T-cell (primary cell): ENCODE measurements at regions not wholly inside any gene's neighbourhood (a gene's known extent, or its start where the extent isn't known, plus 50 kb on each side); places are given as distances from the start of the nearest gene placed in this dataset.

ENCODE experiments used
- ATAC-seq, 4 experiments: fragments of 200-7000 bp in 3 of 4; fragments of 150-1000 bp in 1 of 4; cut with Tn5 transposase; replicated peaks in 1 of 4; 1 replicate in 3 of 4; 2 replicates in 1 of 4; pipeline ENCODE4 v1.10.0; 2021; ENCODE audit warnings: moderate library complexity in 3 of 4, mild to moderate bottlenecking in 2 of 4, moderate number of reproducible peaks in 1 of 4
- CTCF ChIA-PET, 2 donors: fragments of 300-600 bp; sonication (Branson Sonifier 250); formaldehyde crosslinking; loops; one replicate each; lab custom pipeline; 2022; ENCODE audit warnings: antibody characterized with exemption in 2 of 2; lab: Charles Lee
- POLR2A ChIA-PET, 2 donors: fragments of 300-600 bp; sonication (Branson Sonifier 250); formaldehyde crosslinking; loops; one replicate each; lab custom pipeline; 2022; ENCODE audit warnings: antibody characterized with exemption in 2 of 2; lab: Charles Lee
- DNase-seq, 35 experiments: peaks; one replicate each; pipeline versions ENCODE4 v3.0.0 to v3.0.0-alpha.2; 2013 to 2023
- H3K27ac ChIP-seq: one replicate; pipeline ENCODE4 v1.5.1; 2013; ENCODE audit warnings: low read length
- H3K27me3 ChIP-seq, 2 experiments: replicated peaks in 1 of 2; 1 replicate in 1 of 2; 2 replicates in 1 of 2; pipeline versions ENCODE4 v1.6.1 to v1.7.0; 2013; ENCODE audit warnings: low read length in 1 of 2, mixed read lengths in 1 of 2; ENCODE audit not compliant: control insufficient read depth in 2 of 2, insufficient read depth in 2 of 2; ENCODE audit errors: extremely low read depth in 1 of 2
- H3K36me3 ChIP-seq, 2 donors: 1 replicate in 1 of 2; 2 replicates in 1 of 2; pipeline versions ENCODE4 v1.6.1 to v1.7.0; 2013; ENCODE audit warnings: low read length in 1 of 2; ENCODE audit not compliant: control insufficient read depth in 2 of 2, insufficient read depth in 1 of 2; ENCODE audit errors: extremely low read depth in 1 of 2
- H3K4me1 ChIP-seq, 2 experiments: 1 replicate in 1 of 2; 2 replicates in 1 of 2; pipeline versions ENCODE4 v1.6.1 to v1.7.0; 2013; ENCODE audit warnings: low read length in 2 of 2, mixed read lengths in 1 of 2; ENCODE audit not compliant: insufficient read depth in 2 of 2, control insufficient read depth in 1 of 2; ENCODE audit errors: extremely low read depth in 1 of 2
- H3K4me3 ChIP-seq, 2 donors: 1 replicate in 1 of 2; 2 replicates in 1 of 2; pipeline versions ENCODE4 v1.5.1 to v1.7.0; 2013; ENCODE audit warnings: mild to moderate bottlenecking in 2 of 2, low read length in 1 of 2, moderate library complexity in 1 of 2; ENCODE audit not compliant: control insufficient read depth in 1 of 2; ENCODE audit errors: extremely low read depth in 1 of 2
- H3K9me3 ChIP-seq: 2 replicates; pipeline ENCODE4 v1.7.0; 2013
- H3K27ac Mint-ChIP-seq, 2 donors: one replicate each; pipeline ENCODE4 v1.8.0; 2020 to 2021; ENCODE audit warnings: mild to moderate bottlenecking in 2 of 2, mixed read lengths in 2 of 2
- H3K27me3 Mint-ChIP-seq, 2 donors: one replicate each; pipeline ENCODE4 v1.8.0; 2021 to 2022; ENCODE audit warnings: mixed read lengths in 2 of 2
- H3K36me3 Mint-ChIP-seq: one replicate; pipeline ENCODE4 v1.8.0; 2021; ENCODE audit warnings: mixed read lengths
- H3K4me1 Mint-ChIP-seq, 3 donors: one replicate each; pipeline ENCODE4 v1.8.0; 2020 to 2022; ENCODE audit warnings: mixed read lengths in 3 of 3, mild to moderate bottlenecking in 1 of 3
- H3K4me3 Mint-ChIP-seq, 3 donors: one replicate each; pipeline ENCODE4 v1.8.0; 2020 to 2022; ENCODE audit warnings: mild to moderate bottlenecking in 3 of 3, mixed read lengths in 3 of 3, moderate library complexity in 3 of 3
- H3K9me3 Mint-ChIP-seq, 3 donors: one replicate each; pipeline ENCODE4 v1.8.0; 2020 to 2022; ENCODE audit warnings: mixed read lengths in 3 of 3
- WGBS: methylation state at CpG from one replicate; pipeline ENCODE4 v1.1.5; 2013; ENCODE audit warnings: missing lambda C conversion rate; ENCODE audit not compliant: insufficient coverage; 5-methylcytosine and 5-hydroxymethylcytosine counted together

- Mint-ChIP-seq H3K27ac (no peak overlapping the region), H3K4me3 (no peak overlapping the region), H3K4me1 (no peaks in the 10 kb centered on the region), H3K27me3 (peaks cover 8 to 21% of the 10 kb centered on the region in 2 donors), H3K9me3 (no peaks in the 10 kb centered on the region), H3K36me3 (no peaks in the 10 kb centered on the region)
- POLR2A ChIA-PET: no interaction called here
- Histone ChIP-seq H3K27ac (no peak overlapping the region), H3K36me3 (no peaks in the 10 kb centered on the region), H3K9me3 (no peaks in the 10 kb centered on the region), H3K27me3 (peaks cover 0 to 8% of the 10 kb centered on the region in 2 experiments), H3K4me3 (no peak overlapping the region), H3K4me1 (no peaks in the 10 kb centered on the region)
- DNase-seq (no peak), ATAC-seq (no peak)
- CTCF ChIA-PET: no interaction called here
- 54% methylated on average over 7 of the region's 10 CpGs for WGBS
Measured at GRCh38 chr16:77556201-77556873, 121.5 kb upstream of the ADAMTS18 start.

- Mint-ChIP-seq H3K36me3 (no peaks in the 10 kb centered on the region), H3K4me1 (no peaks in the 10 kb centered on the region), H3K9me3 (no peaks in the 10 kb centered on the region), H3K27me3 (peaks cover 8 to 17% of the 10 kb centered on the region in 2 donors), H3K4me3 (no peak overlapping the region), H3K27ac (no peak overlapping the region)
- Histone ChIP-seq H3K4me1 (no peaks in the 10 kb centered on the region), H3K27me3 (peaks cover 0 to 8% of the 10 kb centered on the region in 2 experiments), H3K4me3 (no peak overlapping the region), H3K9me3 (no peaks in the 10 kb centered on the region), H3K27ac (no peak overlapping the region), H3K36me3 (no peaks in the 10 kb centered on the region)
- no peak for DNase-seq
- POLR2A ChIA-PET: no interaction called here
- CTCF ChIA-PET: no interaction called here
- no CpG with 5 or more reads among the region's 2 CpGs for WGBS
- ATAC-seq: no peak
Measured at GRCh38 chr16:77557385-77557784, 122.6 kb upstream of the ADAMTS18 start.

- Mint-ChIP-seq H3K36me3 (no peaks in the 10 kb centered on the region), H3K27me3 (peaks cover 8 to 16% of the 10 kb centered on the region in 2 donors), H3K9me3 (no peaks in the 10 kb centered on the region), H3K4me1 (no peaks in the 10 kb centered on the region), H3K27ac (no peak overlapping the region), H3K4me3 (no peak overlapping the region)
- Histone ChIP-seq H3K36me3 (no peaks in the 10 kb centered on the region), H3K27me3 (peaks cover 0 to 8% of the 10 kb centered on the region in 2 experiments), H3K4me1 (no peaks in the 10 kb centered on the region), H3K9me3 (no peaks in the 10 kb centered on the region), H3K27ac (no peak overlapping the region), H3K4me3 (no peak overlapping the region)
- WGBS: no CpG with 5 or more reads among the region's 2 CpGs
- POLR2A ChIA-PET: no interaction called here
- DNase-seq (no peak), ATAC-seq (no peak)
- CTCF ChIA-PET: no interaction called here
Measured at GRCh38 chr16:77558786-77559185, 124.0 kb upstream of the ADAMTS18 start.

GRCh38 chr16:77562497-77562896 is 127.7 kb upstream of the ADAMTS18 start:
- Mint-ChIP-seq H3K4me1 (no peaks in the 10 kb centered on the region), H3K27me3 (peaks cover 6 to 19% of the 10 kb centered on the region in 2 donors), H3K27ac (no peak overlapping the region), H3K36me3 (no peaks in the 10 kb centered on the region), H3K4me3 (no peak overlapping the region), H3K9me3 (no peaks in the 10 kb centered on the region)
- DNase-seq: no peak
- ChIA-PET POLR2A (no interaction called here), CTCF (no interaction called here)
- H3K36me3 ChIP-seq: no peaks in the 10 kb centered on the region
- H3K4me1 ChIP-seq: no peaks in the 10 kb centered on the region
- no peak overlapping the region for H3K27ac ChIP-seq
- H3K9me3 ChIP-seq: no peaks in the 10 kb centered on the region
- H3K27me3 ChIP-seq: peaks cover 0 to 5% of the 10 kb centered on the region in 2 experiments
- ATAC-seq: no peak
- no peak overlapping the region for H3K4me3 ChIP-seq

- Mint-ChIP-seq H3K36me3 (no peaks in the 10 kb centered on the region), H3K4me1 (no peaks in the 10 kb centered on the region), H3K27ac (no peak overlapping the region), H3K4me3 (no peak overlapping the region), H3K9me3 (no peaks in the 10 kb centered on the region), H3K27me3 (peaks cover 11 to 27% of the 10 kb centered on the region in 2 donors)
- no peaks in the 10 kb centered on the region for H3K4me1 ChIP-seq
- no peak overlapping the region for H3K4me3 ChIP-seq
- H3K27me3 ChIP-seq: peaks cover 0 to 6% of the 10 kb centered on the region in 2 experiments
- DNase-seq: no peak
- no peaks in the 10 kb centered on the region for H3K9me3 ChIP-seq
- CTCF ChIA-PET: interaction anchor here in 1 of 2 donors (0.6 kb wide), 1 partner anchor 209 kb away, joined by 3 read pairs; no protein-coding TSS in a partner anchor
- H3K27ac ChIP-seq: no peak overlapping the region
- POLR2A ChIA-PET: no interaction called here
- no peak for ATAC-seq
- WGBS: 48% methylated on average over 2 of the region's 5 CpGs
- H3K36me3 ChIP-seq: no peaks in the 10 kb centered on the region
Measured at GRCh38 chr16:77564791-77565390, 130.1 kb upstream of the ADAMTS18 start.

- Histone ChIP-seq H3K9me3 (no peaks in the 10 kb centered on the region), H3K36me3 (no peaks in the 10 kb centered on the region), H3K4me3 (no peak overlapping the region), H3K4me1 (no peaks in the 10 kb centered on the region), H3K27me3 (peaks cover 0 to 8% of the 10 kb centered on the region in 2 experiments), H3K27ac (no peak overlapping the region)
- CTCF ChIA-PET: no interaction called here
- no peaks in the 10 kb centered on the region for H3K9me3 Mint-ChIP-seq
- POLR2A ChIA-PET: no interaction called here
- H3K27ac Mint-ChIP-seq: no peak overlapping the region
- 44% methylated on average over 3 of the region's 5 CpGs for WGBS
- DNase-seq (no peak), ATAC-seq (no peak)
- H3K4me1 Mint-ChIP-seq: no peaks in the 10 kb centered on the region
- no peaks in the 10 kb centered on the region for H3K36me3 Mint-ChIP-seq
- no peak overlapping the region for H3K4me3 Mint-ChIP-seq
- peaks cover 19 to 30% of the 10 kb centered on the region in 2 donors for H3K27me3 Mint-ChIP-seq
Measured at GRCh38 chr16:77569406-77569805, 134.6 kb upstream of the ADAMTS18 start.
